OCI-LY7 (cell line): ENCODE measurements at regions not wholly inside any gene's neighbourhood (a gene's known extent, or its start where the extent isn't known, plus 50 kb on each side); places are given as distances from the start of the nearest gene placed in this dataset.

Source experiments
- BruUV-seq: library from RNA; stranded (reverse); fragments of 400-500 nt; replicated peaks from 2 replicates; lab custom pipeline; 2021; lab: Mats Ljungman, UMichigan
- CTCF ChIA-PET: fragments of 300-600 bp; sonication (Branson Sonifier 250); formaldehyde crosslinking; loops from one replicate; lab custom pipeline; 2022; ENCODE audit warnings: antibody characterized with exemption; ENCODE audit not compliant: unreplicated experiment; lab: Charles Lee
- POLR2A ChIA-PET: fragments of 300-600 bp; sonication (Branson Sonifier 250); formaldehyde crosslinking; loops from one replicate; lab custom pipeline; 2022; ENCODE audit warnings: antibody characterized with exemption; lab: Charles Lee
- DNase-seq: peaks from one replicate; pipeline ENCODE4 v3.0.0-alpha.2; 2015; ENCODE audit warnings: low spot score
- H2AFZ ChIP-seq: fragments of 200-600 bp; sonication (generic), shearing (Covaris generic); 2 replicates; pipeline ENCODE4 v1.6.1; 2014; ENCODE audit warnings: mild to moderate bottlenecking, antibody characterized with exemption, low read length, moderate library complexity
- H3K27ac ChIP-seq: fragments of 200-600 bp; sonication (generic); 2 replicates; pipeline ENCODE4 v1.5.1; 2014; ENCODE audit warnings: mixed run types, low read depth, mild to moderate bottlenecking, moderate library complexity, low read length, inconsistent platforms; ENCODE audit not compliant: poor library complexity, severe bottlenecking
- H3K36me3 ChIP-seq: fragments of 200-600 bp; sonication (generic); 2 replicates; pipeline ENCODE4 v1.6.1; 2014; ENCODE audit warnings: mild to moderate bottlenecking, antibody characterized with exemption, low read length, moderate library complexity, mixed read lengths; ENCODE audit not compliant: insufficient read depth
- H3K4me1 ChIP-seq: fragments of 200-600 bp; sonication (generic); 2 replicates; pipeline ENCODE4 v1.5.1; 2014; ENCODE audit warnings: mild to moderate bottlenecking, low read length; ENCODE audit not compliant: insufficient read depth, poor library complexity, severe bottlenecking
- H3K4me2 ChIP-seq: fragments of 200-600 bp; sonication (generic); 2 replicates; pipeline ENCODE4 v1.6.1; 2014; ENCODE audit warnings: mild to moderate bottlenecking, low read length
- H3K4me3 ChIP-seq: fragments of 200-600 bp; sonication (generic); 2 replicates; pipeline ENCODE4 v1.5.1; 2014; ENCODE audit warnings: mild to moderate bottlenecking, low read depth, low read length; ENCODE audit not compliant: poor library complexity, severe bottlenecking
- H3K79me2 ChIP-seq: fragments of 200-600 bp; sonication (generic); 2 replicates; pipeline ENCODE4 v1.6.1; 2016; ENCODE audit warnings: low read depth, mild to moderate bottlenecking, low read length, moderate library complexity, mixed read lengths; ENCODE audit not compliant: insufficient read depth
- H3K9me2 ChIP-seq: fragments of 200-600 bp; sonication (generic); 2 replicates; pipeline ENCODE4 v1.6.1; 2016; ENCODE audit warnings: mild to moderate bottlenecking, low read length, mixed read lengths; ENCODE audit not compliant: insufficient read depth
- H3K9me3 ChIP-seq: fragments of 200-600 bp; sonication (generic); 2 replicates; pipeline ENCODE4 v1.6.1; 2014; ENCODE audit warnings: mild to moderate bottlenecking, mixed run types, low read length, mixed read lengths
- H4K20me1 ChIP-seq: fragments of 200-600 bp; sonication (generic); 2 replicates; pipeline ENCODE4 v1.6.1; 2014; ENCODE audit warnings: mild to moderate bottlenecking, antibody characterized with exemption, low read length, moderate library complexity, mixed read lengths; ENCODE audit not compliant: insufficient read depth
- EZH2phosphoT487 ChIP-seq: fragments of 200-600 bp; sonication (generic); IDR thresholded peaks from 2 replicates; pipeline ENCODE4 v1.6.1; 2018; ENCODE audit warnings: low read depth, borderline replicate concordance, mild to moderate bottlenecking, mixed run types, antibody characterized with exemption, low read length, moderate library complexity, mixed read lengths
- intact Hi-C: fragments of 100-400 bp; cut with micrococcal nuclease; formaldehyde crosslinking; loops from one replicate; pipeline ENCODE4 v1.10.0; 2022; ENCODE audit not compliant: unreplicated experiment
- TF ChIP-seq, protein P1 (sequence below): fragments of 200-600 bp; sonication (generic); conservative IDR thresholded peaks from 2 replicates; pipeline ENCODE4 v1.5.1; 2014; ENCODE audit warnings: mild to moderate bottlenecking, antibody characterized with exemption, low read length, moderate library complexity, mixed read lengths

DNA sequence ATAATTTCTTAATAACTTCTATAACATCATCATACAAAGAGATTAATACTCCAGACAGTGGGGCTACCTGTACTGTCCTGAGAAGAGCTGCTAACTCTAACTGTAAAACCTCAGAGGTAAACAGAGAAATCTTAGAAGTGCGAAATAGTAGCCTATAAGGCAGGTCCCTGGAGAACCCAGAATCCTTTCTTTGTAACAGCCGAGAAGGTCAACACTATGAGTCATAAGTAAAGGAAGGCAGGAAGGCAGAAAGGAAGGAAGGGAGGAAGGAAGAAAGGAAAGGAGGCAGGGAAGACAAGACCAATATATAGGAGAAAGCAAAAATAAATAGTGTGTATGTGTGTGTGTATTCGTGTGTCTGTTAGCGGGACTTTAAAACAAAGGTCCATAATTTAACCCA, 540.6 kb downstream of the ZWINT start:
- Histone ChIP-seq H3K79me2 (no peaks in the 10 kb centered on the region), H3K4me3 (no peak overlapping the region), H3K4me1 (no peaks in the 10 kb centered on the region), H3K27ac (no peak overlapping the region), H3K9me3 (no peaks in the 10 kb centered on the region), H3K36me3 (no peaks in the 10 kb centered on the region), H2AFZ (no peak overlapping the region), H3K4me2 (no peak overlapping the region), H3K9me2 (no peaks in the 10 kb centered on the region), H4K20me1 (no peaks in the 10 kb centered on the region)
- CTCF ChIA-PET: no interaction called here
- intact Hi-C loops: no loop called here
- no TSS peak for BruUV-seq
- no peak for DNase-seq
- POLR2A ChIA-PET: no interaction called here
- no peak for TF ChIP-seq EZH2phosphoT487
- TF ChIP-seq, protein P1, sequence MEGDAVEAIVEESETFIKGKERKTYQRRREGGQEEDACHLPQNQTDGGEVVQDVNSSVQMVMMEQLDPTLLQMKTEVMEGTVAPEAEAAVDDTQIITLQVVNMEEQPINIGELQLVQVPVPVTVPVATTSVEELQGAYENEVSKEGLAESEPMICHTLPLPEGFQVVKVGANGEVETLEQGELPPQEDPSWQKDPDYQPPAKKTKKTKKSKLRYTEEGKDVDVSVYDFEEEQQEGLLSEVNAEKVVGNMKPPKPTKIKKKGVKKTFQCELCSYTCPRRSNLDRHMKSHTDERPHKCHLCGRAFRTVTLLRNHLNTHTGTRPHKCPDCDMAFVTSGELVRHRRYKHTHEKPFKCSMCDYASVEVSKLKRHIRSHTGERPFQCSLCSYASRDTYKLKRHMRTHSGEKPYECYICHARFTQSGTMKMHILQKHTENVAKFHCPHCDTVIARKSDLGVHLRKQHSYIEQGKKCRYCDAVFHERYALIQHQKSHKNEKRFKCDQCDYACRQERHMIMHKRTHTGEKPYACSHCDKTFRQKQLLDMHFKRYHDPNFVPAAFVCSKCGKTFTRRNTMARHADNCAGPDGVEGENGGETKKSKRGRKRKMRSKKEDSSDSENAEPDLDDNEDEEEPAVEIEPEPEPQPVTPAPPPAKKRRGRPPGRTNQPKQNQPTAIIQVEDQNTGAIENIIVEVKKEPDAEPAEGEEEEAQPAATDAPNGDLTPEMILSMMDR: no peak

DNA sequence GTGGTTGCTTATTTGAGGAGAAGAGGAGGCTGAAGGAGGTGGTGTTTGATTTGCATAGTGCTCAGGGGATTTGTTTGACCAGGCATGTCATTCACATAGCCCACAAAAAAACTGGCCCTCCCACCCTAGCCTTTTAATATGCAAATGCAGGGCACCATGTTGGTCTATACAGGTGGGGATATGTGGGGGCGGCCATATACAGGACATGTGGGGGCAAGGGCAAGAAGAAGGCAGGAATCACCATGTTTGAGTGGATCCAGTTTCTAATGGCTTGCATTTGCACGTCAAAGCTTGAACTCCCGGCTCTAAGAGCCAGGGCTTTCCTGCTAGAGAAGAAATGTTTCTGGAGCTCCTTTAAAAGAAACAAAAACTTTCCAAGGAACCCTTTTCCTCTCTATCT, 541.0 kb downstream of the ZWINT start:
- Histone ChIP-seq H3K4me1 (no peaks in the 10 kb centered on the region), H4K20me1 (no peaks in the 10 kb centered on the region), H3K27ac (no peak overlapping the region), H3K79me2 (no peaks in the 10 kb centered on the region), H3K4me2 (no peak overlapping the region), H3K9me2 (no peaks in the 10 kb centered on the region), H2AFZ (no peak overlapping the region), H3K4me3 (no peak overlapping the region), H3K36me3 (no peaks in the 10 kb centered on the region), H3K9me3 (no peaks in the 10 kb centered on the region)
- no peak for DNase-seq
- intact Hi-C loops: no loop called here
- TF ChIP-seq, protein P1: no peak
- no peak for TF ChIP-seq EZH2phosphoT487
- CTCF ChIA-PET: no interaction called here
- POLR2A ChIA-PET: no interaction called here
- no TSS peak for BruUV-seq

GRCh38 chr10:55813451-55814170, 547.4 kb downstream of the ZWINT start:
- BruUV-seq: no TSS peak
- ChIA-PET CTCF (no interaction called here), POLR2A (interaction anchor here (0.6 to 0.9 kb wide), 2 partner anchors 58 to 1023 kb away, joined by 3 read pairs; no protein-coding TSS in a partner anchor)
- Histone ChIP-seq H3K36me3 (no peaks in the 10 kb centered on the region), H3K4me3 (no peak overlapping the region), H3K79me2 (no peaks in the 10 kb centered on the region), H3K9me2 (no peaks in the 10 kb centered on the region), H3K9me3 (no peaks in the 10 kb centered on the region), H2AFZ (no peak overlapping the region), H3K27ac (no peak overlapping the region), H3K4me1 (no peaks in the 10 kb centered on the region), H3K4me2 (no peak overlapping the region), H4K20me1 (no peaks in the 10 kb centered on the region)
- TF ChIP-seq EZH2phosphoT487: no peak
- TF ChIP-seq, protein P1: no peak
- no peak for DNase-seq
- intact Hi-C loops: no loop called here
